HepG2 (cell line): ENCODE measurements at regions not wholly inside any gene's neighbourhood (a gene's known extent, or its start where the extent isn't known, plus 50 kb on each side); places are given as distances from the start of the nearest gene placed in this dataset.
"Not testable (repeated sequence)": the region's sequence is repeated elsewhere in the genome, so short reads cannot be mapped to it uniquely, and the experiment has no call there.

ENCODE experiments used
- ATAC-seq: fragments of 200-7000 bp; cut with Tn5 transposase; 3 replicates; pipeline ENCODE4 v1.9.1; 2020; ENCODE audit warnings: mild to moderate bottlenecking, moderate library complexity
- BruUV-seq: library from RNA; stranded (reverse); fragments of 400-500 nt; replicated peaks from 2 replicates; lab custom pipeline; 2021; lab: Mats Ljungman, UMichigan
- CTCF ChIA-PET: fragments of 300-600 bp; formaldehyde crosslinking; extraction: SDS; loops from one replicate; lab custom pipeline; 2021; ENCODE audit warnings: low total read pairs, inconsistent platforms, low intra/inter-chr PET ratio; lab: Yijun Ruan, JAX
- POLR2A ChIA-PET: fragments of 350-600 bp; sonication (Branson Sonifier 250); formaldehyde crosslinking; loops from one replicate; lab custom pipeline; 2020; ENCODE audit warnings: antibody characterized with exemption, inconsistent platforms; lab: Yijun Ruan, JAX
- DNase-seq: peaks from one replicate; pipeline ENCODE4 v3.0.0-alpha.2; 2015; ENCODE audit warnings: low spot score
- FAIRE-seq: peaks from 3 replicates; lab custom pipeline; 2011; peaks lifted over from hg19 to GRCh38; lab: Jason Lieb, UNC
- H2AFZ ChIP-seq: one replicate; pipeline ENCODE4 v1.6.1; 2011; ENCODE audit warnings: low read length, inconsistent platforms
- H3K27ac ChIP-seq: fragments of 300-600 bp; 3 replicates; pipeline ENCODE4 v1.8.0; 2011; ENCODE audit warnings: mixed run types, mild to moderate bottlenecking, mixed read lengths, low read length, inconsistent platforms; ENCODE audit not compliant: insufficient read depth; ENCODE audit errors: extremely low read length
- H3K27me3 ChIP-seq, 2 experiments: fragments of 200-600 bp in 1 of 2; 2 replicates in 1 of 2; 3 replicates in 1 of 2; pipeline versions ENCODE4 v1.6.0 to v1.8.0; 2011; ENCODE audit warnings: low read length in 2 of 2, mild to moderate bottlenecking in 2 of 2, moderate library complexity in 2 of 2, inconsistent platforms in 1 of 2; ENCODE audit not compliant: insufficient read depth in 2 of 2, control insufficient read depth in 1 of 2
- H3K36me3 ChIP-seq, 2 experiments: fragments of 200-600 bp in 1 of 2; replicated peaks in 1 of 2; 2 replicates in 1 of 2; 3 replicates in 1 of 2; pipeline versions ENCODE4 v1.5.1 to v1.8.0; 2011; ENCODE audit warnings: low read length in 2 of 2, inconsistent platforms in 1 of 2; ENCODE audit not compliant: insufficient read depth in 2 of 2, control insufficient read depth in 1 of 2
- H3K4me1 ChIP-seq: 2 replicates; pipeline ENCODE4 v1.5.1; 2012; ENCODE audit warnings: low read length, inconsistent platforms; ENCODE audit not compliant: insufficient read depth
- H3K4me2 ChIP-seq: 2 replicates; pipeline ENCODE4 v1.6.0; 2011; ENCODE audit warnings: low read depth, low read length, inconsistent platforms
- H3K4me3 ChIP-seq, 3 experiments: fragments of 200-600 bp in 1 of 3; sonication (generic), shearing (Covaris generic) in 1 of 3; replicated peaks in 1 of 3; 2 replicates each; pipeline ENCODE4 v1.5.1; 2011 to 2016; ENCODE audit warnings: low read length in 3 of 3, inconsistent platforms in 2 of 3, low read depth in 2 of 3, mild to moderate bottlenecking in 2 of 3, control low read depth in 1 of 3, mixed read lengths in 1 of 3; ENCODE audit not compliant: insufficient read depth in 1 of 3
- H3K79me2 ChIP-seq: one replicate; pipeline ENCODE4 v1.6.1; 2011; ENCODE audit warnings: low read length, inconsistent platforms; ENCODE audit not compliant: insufficient read depth
- H3K9ac ChIP-seq: 2 replicates; pipeline ENCODE4 v1.6.0; 2011; ENCODE audit warnings: mild to moderate bottlenecking, low read depth, low read length, inconsistent platforms; ENCODE audit not compliant: insufficient read depth
- H3K9me3 ChIP-seq: 2 replicates; pipeline ENCODE4 v1.5.1; 2012; ENCODE audit warnings: mild to moderate bottlenecking, low read length
- H4K20me1 ChIP-seq: 2 replicates; pipeline ENCODE4 v1.6.0; 2011; ENCODE audit warnings: inconsistent platforms, mild to moderate bottlenecking, low read length, moderate library complexity; ENCODE audit not compliant: insufficient read depth
- HNF4A ChIP-seq: sonication (generic); formaldehyde crosslinking; IDR thresholded peaks from 2 replicates; pipeline ENCODE4 v1.4.0; 2020; ENCODE audit warnings: missing genetic modification reagents
- PPARG ChIP-seq: conservative IDR thresholded peaks from 2 replicates; pipeline ENCODE4 v1.6.1; 2016; ENCODE audit warnings: missing biosample characterization, missing genetic modification reagents
- RXRB ChIP-seq: IDR thresholded peaks from 2 replicates; pipeline ENCODE4 v1.6.1; 2016; ENCODE audit warnings: borderline replicate concordance, missing genetic modification reagents, missing compliant biosample characterization
- WGBS: methylation state at CpG from one replicate; pipeline ENCODE4 v1.1.6; 2017; ENCODE audit warnings: low lambda C conversion rate; 5-methylcytosine and 5-hydroxymethylcytosine counted together
- in situ Hi-C: cut with HindIII; loops from 2 replicates; pipeline ENCODE4 v1.10.0; 2017; ENCODE audit warnings: low pct_unique_long_range_greater_than_20kb; ENCODE audit not compliant: extremely low pct_ligation_motif_present
- intact Hi-C: fragments of 100-400 bp; cut with micrococcal nuclease; formaldehyde crosslinking; loops from one replicate; pipeline ENCODE4 v1.10.0; 2022; ENCODE audit not compliant: unreplicated experiment
- TF ChIP-seq, protein P1 (sequence below): sonication (generic); formaldehyde crosslinking; IDR thresholded peaks from 2 replicates; pipeline ENCODE4 v1.4.0; 2020; ENCODE audit warnings: missing genetic modification reagents
- TF ChIP-seq, protein P2 (sequence below): IDR thresholded peaks from 2 replicates; pipeline ENCODE4 v1.6.1; 2016; ENCODE audit warnings: missing compliant biosample characterization, missing genetic modification reagents, borderline replicate concordance

DNA sequence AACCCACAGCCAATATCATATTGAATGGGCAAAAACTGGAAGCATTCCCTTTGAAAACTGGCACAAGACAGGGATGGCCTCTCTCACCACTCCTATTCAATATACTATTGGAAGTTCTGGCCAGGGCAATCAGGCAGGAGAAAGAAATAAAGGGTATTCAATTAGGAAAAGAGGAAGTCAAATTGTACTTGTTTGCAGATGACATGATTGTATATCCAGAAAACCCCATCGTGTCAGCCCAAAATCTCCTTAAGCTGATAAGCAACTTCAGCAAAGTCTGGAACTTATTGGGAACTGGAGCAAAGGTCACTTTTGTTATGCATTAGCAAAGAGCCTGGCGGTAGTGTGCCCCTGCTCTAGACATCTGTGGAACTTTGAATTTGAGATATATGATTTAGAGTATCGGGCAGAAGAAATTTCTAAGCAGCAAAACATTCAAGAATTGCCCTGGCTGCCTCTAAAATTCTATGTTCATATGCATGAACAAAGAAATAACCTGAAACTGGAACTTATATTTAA lies 53.4 kb upstream of the PSMA1 start:
- H3K4me1 ChIP-seq: peaks cover 24% of the 10 kb centered on the region
- in situ Hi-C loops, POLR2A ChIA-PET, H3K79me2 ChIP-seq, intact Hi-C loops, H3K4me2 ChIP-seq, H4K20me1 ChIP-seq, H3K9ac ChIP-seq, H3K9me3 ChIP-seq, H3K27me3 ChIP-seq, BruUV-seq, H3K36me3 ChIP-seq, FAIRE-seq, H2AFZ ChIP-seq, DNase-seq, H3K4me3 ChIP-seq, CTCF ChIA-PET, H3K27ac ChIP-seq, ATAC-seq: not testable (repeated sequence)
- 56% methylated on average over 3 of the region's 3 CpGs for WGBS
- peak; percentile 30 for TF ChIP-seq HNF4A (CRISPR knock-in tag)
- peak; percentile 62 for TF ChIP-seq RXRB
- TF ChIP-seq PPARG (CRISPR knock-in tag): peak; percentile 39; the same call in 1 of the 2 replicates
- TF ChIP-seq, protein P1, sequence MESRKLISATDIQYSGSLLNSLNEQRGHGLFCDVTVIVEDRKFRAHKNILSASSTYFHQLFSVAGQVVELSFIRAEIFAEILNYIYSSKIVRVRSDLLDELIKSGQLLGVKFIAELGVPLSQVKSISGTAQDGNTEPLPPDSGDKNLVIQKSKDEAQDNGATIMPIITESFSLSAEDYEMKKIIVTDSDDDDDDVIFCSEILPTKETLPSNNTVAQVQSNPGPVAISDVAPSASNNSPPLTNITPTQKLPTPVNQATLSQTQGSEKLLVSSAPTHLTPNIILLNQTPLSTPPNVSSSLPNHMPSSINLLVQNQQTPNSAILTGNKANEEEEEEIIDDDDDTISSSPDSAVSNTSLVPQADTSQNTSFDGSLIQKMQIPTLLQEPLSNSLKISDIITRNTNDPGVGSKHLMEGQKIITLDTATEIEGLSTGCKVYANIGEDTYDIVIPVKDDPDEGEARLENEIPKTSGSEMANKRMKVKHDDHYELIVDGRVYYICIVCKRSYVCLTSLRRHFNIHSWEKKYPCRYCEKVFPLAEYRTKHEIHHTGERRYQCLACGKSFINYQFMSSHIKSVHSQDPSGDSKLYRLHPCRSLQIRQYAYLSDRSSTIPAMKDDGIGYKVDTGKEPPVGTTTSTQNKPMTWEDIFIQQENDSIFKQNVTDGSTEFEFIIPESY (CRISPR knock-in tag): peak; percentile 64
- TF ChIP-seq, protein P2, sequence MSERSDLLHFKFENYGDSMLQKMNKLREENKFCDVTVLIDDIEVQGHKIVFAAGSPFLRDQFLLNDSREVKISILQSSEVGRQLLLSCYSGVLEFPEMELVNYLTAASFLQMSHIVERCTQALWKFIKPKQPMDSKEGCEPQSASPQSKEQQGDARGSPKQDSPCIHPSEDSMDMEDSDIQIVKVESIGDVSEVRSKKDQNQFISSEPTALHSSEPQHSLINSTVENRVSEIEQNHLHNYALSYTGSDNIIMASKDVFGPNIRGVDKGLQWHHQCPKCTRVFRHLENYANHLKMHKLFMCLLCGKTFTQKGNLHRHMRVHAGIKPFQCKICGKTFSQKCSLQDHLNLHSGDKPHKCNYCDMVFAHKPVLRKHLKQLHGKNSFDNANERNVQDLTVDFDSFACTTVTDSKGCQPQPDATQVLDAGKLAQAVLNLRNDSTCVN (CRISPR knock-in tag): peak; percentile 50; the same call in 1 of the 2 replicates
